OCI-LY1 (cell line): ENCODE measurements at regions not wholly inside any gene's neighbourhood (a gene's known extent, or its start where the extent isn't known, plus 50 kb on each side); places are given as distances from the start of the nearest gene placed in this dataset.
"Not testable (repeated sequence)": the region's sequence is repeated elsewhere in the genome, so short reads cannot be mapped to it uniquely, and the experiment has no call there.

ENCODE experiments used
- EZH2 ChIP-seq: fragments of 200-600 bp; sonication (generic), shearing (Covaris generic); IDR thresholded peaks from 2 replicates; pipeline ENCODE4 v1.8.0; 2017; ENCODE audit warnings: borderline replicate concordance, mixed run types, mild to moderate bottlenecking, antibody characterized with exemption, low read length, moderate library complexity, mixed read lengths
- TF ChIP-seq, protein P1 (sequence below): fragments of 200-600 bp; sonication (generic), shearing (Covaris generic); IDR thresholded peaks from 2 replicates; pipeline ENCODE4 v1.5.1; 2017; ENCODE audit warnings: mild to moderate bottlenecking, antibody characterized with exemption, low read length, moderate library complexity, mixed read lengths

DNA sequence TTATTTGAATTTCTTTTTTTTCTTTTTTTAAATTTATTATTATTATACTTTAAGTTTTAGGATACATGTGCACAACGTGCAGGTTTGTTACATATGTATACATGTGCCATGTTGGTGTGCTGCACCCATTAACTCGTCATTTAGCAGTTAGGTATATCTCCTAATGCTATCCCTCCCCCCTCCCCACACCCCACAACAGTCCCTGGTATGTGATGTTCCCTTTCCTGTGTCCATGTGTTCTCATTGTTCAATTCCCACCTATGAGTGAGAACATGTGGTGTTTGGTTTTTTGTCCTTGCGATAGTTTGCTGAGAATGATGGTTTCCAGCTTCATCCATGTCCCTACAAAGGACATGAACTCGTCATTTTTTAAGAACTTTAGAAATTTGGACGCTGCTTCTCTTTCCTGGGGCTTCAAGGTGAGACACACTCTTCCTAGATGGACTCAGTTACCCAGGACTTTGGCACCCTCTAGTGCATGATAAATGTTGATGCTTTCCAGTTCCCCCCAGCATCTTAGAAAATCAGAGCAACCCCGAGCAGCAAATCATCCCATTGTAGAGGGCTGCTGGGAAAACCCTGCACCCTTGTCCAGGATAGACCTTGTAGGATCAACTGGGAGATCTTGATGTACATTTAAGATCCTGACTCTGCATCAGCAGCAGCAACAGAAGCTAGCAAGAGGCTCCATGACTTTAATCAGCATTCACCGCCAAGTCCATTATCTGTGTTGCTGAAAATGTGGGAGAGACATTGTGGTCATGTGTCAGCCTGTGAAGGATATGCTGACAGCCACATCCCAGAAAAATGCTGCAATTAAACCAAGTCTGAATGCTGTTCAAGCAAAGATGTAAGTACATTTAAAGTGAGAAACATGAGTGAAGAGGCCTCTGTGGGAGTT is 266.9 kb upstream of the FAM78B start:
- TF ChIP-seq, protein P1, sequence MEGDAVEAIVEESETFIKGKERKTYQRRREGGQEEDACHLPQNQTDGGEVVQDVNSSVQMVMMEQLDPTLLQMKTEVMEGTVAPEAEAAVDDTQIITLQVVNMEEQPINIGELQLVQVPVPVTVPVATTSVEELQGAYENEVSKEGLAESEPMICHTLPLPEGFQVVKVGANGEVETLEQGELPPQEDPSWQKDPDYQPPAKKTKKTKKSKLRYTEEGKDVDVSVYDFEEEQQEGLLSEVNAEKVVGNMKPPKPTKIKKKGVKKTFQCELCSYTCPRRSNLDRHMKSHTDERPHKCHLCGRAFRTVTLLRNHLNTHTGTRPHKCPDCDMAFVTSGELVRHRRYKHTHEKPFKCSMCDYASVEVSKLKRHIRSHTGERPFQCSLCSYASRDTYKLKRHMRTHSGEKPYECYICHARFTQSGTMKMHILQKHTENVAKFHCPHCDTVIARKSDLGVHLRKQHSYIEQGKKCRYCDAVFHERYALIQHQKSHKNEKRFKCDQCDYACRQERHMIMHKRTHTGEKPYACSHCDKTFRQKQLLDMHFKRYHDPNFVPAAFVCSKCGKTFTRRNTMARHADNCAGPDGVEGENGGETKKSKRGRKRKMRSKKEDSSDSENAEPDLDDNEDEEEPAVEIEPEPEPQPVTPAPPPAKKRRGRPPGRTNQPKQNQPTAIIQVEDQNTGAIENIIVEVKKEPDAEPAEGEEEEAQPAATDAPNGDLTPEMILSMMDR = peak; percentile 40
- not testable (repeated sequence) for TF ChIP-seq EZH2
